ENCODE measurements at regions not wholly inside any gene's neighbourhood (a gene's known extent, or its start where the extent isn't known, plus 50 kb on each side); places are given as distances from the start of the nearest gene placed in this dataset.

DNA sequence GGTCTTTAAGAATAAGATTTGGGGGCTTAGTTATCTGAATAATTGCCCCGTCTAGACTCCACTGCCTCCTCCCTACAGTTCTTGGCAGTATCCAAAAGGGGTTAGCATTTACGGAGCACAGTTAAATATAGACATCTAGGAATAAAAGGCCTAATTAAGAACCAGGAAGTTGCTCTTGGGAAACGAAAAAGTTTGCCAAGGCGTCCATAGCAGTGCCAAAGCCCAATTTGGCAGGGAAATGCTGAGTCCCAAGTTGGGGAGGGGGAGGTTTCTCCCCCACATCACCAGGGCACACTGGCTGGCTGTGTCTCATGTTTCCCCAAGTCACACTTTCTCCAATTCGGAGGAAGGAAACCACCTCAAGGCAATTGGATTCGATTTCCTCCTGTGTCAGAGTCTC, 338.7 kb downstream of the FBXW7 start:
- intact Hi-C loops (cut with micrococcal nuclease), result no loop called here
- POLR2A ChIA-PET, result interaction anchor here (0.6 to 1.2 kb wide), 2 partner anchors 17 to 151 kb away, joined by 3 read pairs; no protein-coding TSS in a partner anchor
- Mint-ChIP-seq H3K27ac (ENCODE audit: low read depth, unreplicated experiment) (no peak overlapping the region), H3K4me3 (ENCODE audit: unreplicated experiment) (no peak overlapping the region), H3K27me3 (ENCODE audit: insufficient read depth, unreplicated experiment) (no peaks in the 10 kb centered on the region), H3K36me3 (ENCODE audit: insufficient read depth, unreplicated experiment) (no peaks in the 10 kb centered on the region), H3K9me3 (ENCODE audit: unreplicated experiment) (no peaks in the 10 kb centered on the region), H3K4me1 (ENCODE audit: insufficient read depth, unreplicated experiment) (no peaks in the 10 kb centered on the region)
- TF ChIP-seq CTCF (IDR thresholded peaks at IDR 0.05; ENCODE audit: unreplicated experiment), result no peak
- no peak for DNase-seq (ENCODE audit: unreplicated experiment)
- CTCF ChIA-PET, result no interaction called here
- BruUV-seq (replicated peaks), result no TSS peak

GRCh38 chr4:152195888-152196287, 340.0 kb downstream of the FBXW7 start:
- no peaks in the 10 kb centered on the region for H3K9me3 Mint-ChIP-seq (ENCODE audit: unreplicated experiment)
- ChIA-PET CTCF (interaction anchor here (0.6 kb wide), 1 partner anchor 90 kb away, joined by 4 read pairs; no protein-coding TSS in a partner anchor), POLR2A (interaction anchor here (0.6 kb wide), 1 partner anchor 90 kb away, joined by 3 read pairs; no protein-coding TSS in a partner anchor)
- TF ChIP-seq CTCF (IDR thresholded peaks at IDR 0.05; ENCODE audit: unreplicated experiment), result no peak
- no TSS peak for BruUV-seq (replicated peaks)
- H3K4me3 Mint-ChIP-seq (ENCODE audit: unreplicated experiment), result no peak overlapping the region
- H3K4me1 Mint-ChIP-seq (ENCODE audit: insufficient read depth, unreplicated experiment), result no peaks in the 10 kb centered on the region
- no peak overlapping the region for H3K27ac Mint-ChIP-seq (ENCODE audit: low read depth, unreplicated experiment)
- no peak for DNase-seq (ENCODE audit: unreplicated experiment)
- intact Hi-C loops (cut with micrococcal nuclease), result no loop called here
- no peaks in the 10 kb centered on the region for H3K36me3 Mint-ChIP-seq (ENCODE audit: insufficient read depth, unreplicated experiment)
- H3K27me3 Mint-ChIP-seq (ENCODE audit: insufficient read depth, unreplicated experiment), result no peaks in the 10 kb centered on the region

- H3K4me1 Mint-ChIP-seq (ENCODE audit: insufficient read depth, unreplicated experiment), result no peaks in the 10 kb centered on the region
- TF ChIP-seq CTCF (IDR thresholded peaks at IDR 0.05; ENCODE audit: unreplicated experiment), result no peak
- H3K4me3 Mint-ChIP-seq (ENCODE audit: unreplicated experiment), result no peak overlapping the region
- CTCF ChIA-PET, result no interaction called here
- H3K27ac Mint-ChIP-seq (ENCODE audit: low read depth, unreplicated experiment), result no peak overlapping the region
- H3K27me3 Mint-ChIP-seq (ENCODE audit: insufficient read depth, unreplicated experiment), result no peaks in the 10 kb centered on the region
- H3K9me3 Mint-ChIP-seq (ENCODE audit: unreplicated experiment), result no peaks in the 10 kb centered on the region
- POLR2A ChIA-PET, result no interaction called here
- no TSS peak for BruUV-seq (replicated peaks)
- no peak for DNase-seq (ENCODE audit: unreplicated experiment)
- no peaks in the 10 kb centered on the region for H3K36me3 Mint-ChIP-seq (ENCODE audit: insufficient read depth, unreplicated experiment)
- intact Hi-C loops (cut with micrococcal nuclease), result no loop called here
Measured at GRCh38 chr4:152193059-152193458, 342.8 kb downstream of the FBXW7 start.

GRCh38 chr4:152190907-152191306, 345.0 kb downstream of the FBXW7 start:
- Mint-ChIP-seq H3K36me3 (ENCODE audit: insufficient read depth, unreplicated experiment) (no peaks in the 10 kb centered on the region), H3K9me3 (ENCODE audit: unreplicated experiment) (no peaks in the 10 kb centered on the region), H3K27ac (ENCODE audit: low read depth, unreplicated experiment) (no peak overlapping the region), H3K27me3 (ENCODE audit: insufficient read depth, unreplicated experiment) (no peaks in the 10 kb centered on the region), H3K4me3 (ENCODE audit: unreplicated experiment) (no peak overlapping the region), H3K4me1 (ENCODE audit: insufficient read depth, unreplicated experiment) (peaks cover 8% of the 10 kb centered on the region)
- intact Hi-C loops (cut with micrococcal nuclease), result no loop called here
- CTCF ChIA-PET, result no interaction called here
- no TSS peak for BruUV-seq (replicated peaks)
- no peak for TF ChIP-seq CTCF (IDR thresholded peaks at IDR 0.05; ENCODE audit: unreplicated experiment)
- POLR2A ChIA-PET, result no interaction called here
- DNase-seq (ENCODE audit: unreplicated experiment), result no peak

Measured in MCF 10A (cell line).